GM12874 (cell line): ENCODE measurements at regions not wholly inside any gene's neighbourhood (a gene's known extent, or its start where the extent isn't known, plus 50 kb on each side); places are given as distances from the start of the nearest gene placed in this dataset.

Experiments used
- TF ChIP-seq, protein P1 (sequence below): IDR thresholded peaks from 2 replicates; pipeline ENCODE4 v1.5.1; 2011; ENCODE audit warnings: low read depth, mild to moderate bottlenecking, control low read depth, low read length, moderate library complexity; ENCODE audit not compliant: insufficient read depth

DNA sequence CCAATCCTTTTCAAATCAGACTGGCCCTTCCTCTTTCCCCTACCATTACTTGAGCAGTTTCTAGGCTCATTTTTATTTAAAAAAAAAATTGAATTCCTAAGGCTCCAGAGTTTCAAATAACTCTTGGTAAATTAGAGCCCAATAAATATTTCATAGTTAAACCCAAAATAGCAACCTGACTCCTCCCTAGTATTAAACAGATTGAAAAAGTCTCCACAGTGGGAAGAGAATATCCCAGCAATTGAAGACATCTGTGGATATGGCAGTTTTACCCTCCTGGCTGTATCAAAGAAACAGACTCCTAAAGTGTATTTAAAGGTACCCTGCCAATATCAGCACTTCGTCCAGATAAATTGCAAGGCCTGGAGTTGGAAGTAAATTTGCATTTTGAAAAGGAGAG, 52.7 kb upstream of the GDNF start:
- TF ChIP-seq, protein P1, sequence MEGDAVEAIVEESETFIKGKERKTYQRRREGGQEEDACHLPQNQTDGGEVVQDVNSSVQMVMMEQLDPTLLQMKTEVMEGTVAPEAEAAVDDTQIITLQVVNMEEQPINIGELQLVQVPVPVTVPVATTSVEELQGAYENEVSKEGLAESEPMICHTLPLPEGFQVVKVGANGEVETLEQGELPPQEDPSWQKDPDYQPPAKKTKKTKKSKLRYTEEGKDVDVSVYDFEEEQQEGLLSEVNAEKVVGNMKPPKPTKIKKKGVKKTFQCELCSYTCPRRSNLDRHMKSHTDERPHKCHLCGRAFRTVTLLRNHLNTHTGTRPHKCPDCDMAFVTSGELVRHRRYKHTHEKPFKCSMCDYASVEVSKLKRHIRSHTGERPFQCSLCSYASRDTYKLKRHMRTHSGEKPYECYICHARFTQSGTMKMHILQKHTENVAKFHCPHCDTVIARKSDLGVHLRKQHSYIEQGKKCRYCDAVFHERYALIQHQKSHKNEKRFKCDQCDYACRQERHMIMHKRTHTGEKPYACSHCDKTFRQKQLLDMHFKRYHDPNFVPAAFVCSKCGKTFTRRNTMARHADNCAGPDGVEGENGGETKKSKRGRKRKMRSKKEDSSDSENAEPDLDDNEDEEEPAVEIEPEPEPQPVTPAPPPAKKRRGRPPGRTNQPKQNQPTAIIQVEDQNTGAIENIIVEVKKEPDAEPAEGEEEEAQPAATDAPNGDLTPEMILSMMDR, result no peak

DNA sequence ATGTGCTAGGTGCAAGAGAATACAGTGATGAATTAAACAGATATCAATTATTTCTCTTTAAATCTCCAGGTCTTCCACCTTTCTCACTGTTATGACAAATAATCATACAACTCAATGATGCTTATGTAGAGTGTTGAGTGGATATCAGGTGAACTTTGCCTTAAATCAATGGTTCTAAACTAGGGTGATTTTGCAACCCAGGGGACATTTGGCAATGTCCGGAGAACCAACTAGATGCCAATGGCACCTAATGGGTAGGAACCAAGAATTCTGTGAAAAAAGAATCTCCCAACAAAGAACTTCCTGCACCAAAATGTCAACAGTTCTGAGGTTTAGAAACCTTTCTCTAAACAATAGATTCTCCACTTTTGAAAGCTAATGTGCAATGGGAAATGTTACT, 52.0 kb upstream of the GDNF start:
- TF ChIP-seq, protein P1, result no peak

DNA sequence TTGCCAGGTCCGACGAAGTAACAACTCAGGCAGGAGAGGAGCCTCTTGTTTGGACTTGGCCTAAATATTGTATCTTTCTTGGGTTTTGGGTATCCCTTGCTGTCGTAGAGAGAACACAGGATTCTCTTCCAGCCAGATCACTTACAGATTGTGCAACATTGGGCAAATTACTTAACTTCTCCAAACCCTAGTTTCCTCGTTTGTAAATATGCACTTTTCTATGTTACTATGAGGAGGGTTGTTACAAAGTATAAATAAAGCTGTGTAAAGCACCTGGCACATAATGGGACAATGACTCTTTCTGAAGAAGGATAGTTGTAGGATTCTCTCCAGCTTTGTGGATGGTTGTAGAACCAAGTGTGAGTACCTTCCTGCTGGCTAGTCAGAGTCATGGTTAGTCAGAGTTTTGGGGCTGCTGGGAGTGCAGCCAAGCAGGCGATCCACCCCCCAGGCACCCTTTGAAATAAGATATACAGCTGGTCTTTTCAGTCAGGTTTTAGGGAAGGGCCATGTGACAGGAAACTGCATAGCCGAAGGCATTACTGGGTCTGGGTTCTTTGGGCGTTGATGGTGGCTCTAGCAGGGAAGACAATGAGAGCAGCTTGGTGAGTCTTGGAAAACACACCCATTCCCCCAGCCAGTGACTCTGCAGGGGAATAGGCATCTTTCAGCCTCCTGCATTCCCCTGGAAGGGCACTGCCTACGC, 49.9 kb upstream of the GDNF start:
- TF ChIP-seq, protein P1, result no peak
